Smooth muscle cell of the brain vasculature (primary cell): ENCODE measurements at regions not wholly inside any gene's neighbourhood (a gene's known extent, or its start where the extent isn't known, plus 50 kb on each side); places are given as distances from the start of the nearest gene placed in this dataset.

Experiments used
- DNase-seq: peaks from one replicate; pipeline ENCODE4 v3.0.0-alpha.2; 2012; ENCODE audit warnings: low read depth, low spot score

DNA sequence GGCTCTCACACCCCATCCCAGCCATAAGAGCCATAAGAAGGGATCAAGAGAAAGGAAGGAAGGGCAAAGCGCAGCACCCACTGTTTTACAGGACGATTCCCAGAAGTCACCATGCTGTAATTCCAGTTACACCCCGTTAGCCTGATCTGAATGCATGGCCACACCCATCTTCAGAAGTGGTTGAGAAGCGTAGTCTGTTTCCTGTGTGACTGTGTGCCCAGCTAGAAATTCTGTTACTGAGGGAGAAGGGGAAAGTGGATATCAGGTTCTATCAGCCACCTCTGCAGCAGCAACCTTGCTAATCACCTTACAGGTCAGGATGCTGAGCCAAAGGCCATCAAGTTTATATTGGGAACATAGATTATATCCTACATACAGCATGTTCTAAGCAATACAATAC lies 260.0 kb downstream of the ABHD5 start:
- no peak for DNase-seq

DNA sequence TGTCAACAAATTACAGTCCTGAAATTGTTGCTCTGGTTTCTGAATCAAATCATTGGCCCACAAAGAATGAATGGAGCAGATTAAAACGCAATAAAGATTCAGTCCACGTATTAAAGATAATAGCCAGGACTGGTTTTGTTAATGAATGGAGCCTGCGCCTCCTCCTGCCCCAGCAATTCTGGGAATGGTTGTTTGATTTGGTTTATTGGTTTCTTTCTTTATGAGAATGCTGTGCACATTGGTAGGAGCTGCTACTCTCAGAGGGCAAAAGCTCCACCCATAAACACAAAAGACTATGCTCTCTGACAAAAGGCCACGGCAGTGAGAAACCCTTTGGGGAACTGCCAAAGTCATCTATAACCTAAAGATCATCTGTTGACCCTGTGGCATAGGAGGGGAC lies 261.1 kb downstream of the ABHD5 start:
- DNase-seq: no peak

DNA sequence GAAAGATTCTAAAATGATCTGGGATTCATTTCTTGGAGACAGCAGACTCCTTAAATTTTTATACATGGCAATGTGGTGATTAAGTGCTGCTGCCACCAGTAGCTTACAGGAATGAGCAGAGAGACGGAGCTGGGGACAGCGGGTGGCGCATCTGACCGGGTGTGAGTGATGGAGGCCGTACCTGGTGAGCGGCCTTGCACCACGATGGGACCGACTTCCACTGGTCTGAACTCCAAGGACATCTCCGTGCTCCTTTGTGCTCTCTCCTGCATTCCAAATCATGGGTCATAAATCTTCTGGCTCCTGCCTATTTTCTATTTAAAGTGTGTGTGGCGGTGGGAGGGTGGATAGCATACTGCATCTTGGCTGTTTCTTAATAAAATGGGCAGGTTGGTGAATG lies 262.6 kb downstream of the ABHD5 start:
- no peak for DNase-seq

DNA sequence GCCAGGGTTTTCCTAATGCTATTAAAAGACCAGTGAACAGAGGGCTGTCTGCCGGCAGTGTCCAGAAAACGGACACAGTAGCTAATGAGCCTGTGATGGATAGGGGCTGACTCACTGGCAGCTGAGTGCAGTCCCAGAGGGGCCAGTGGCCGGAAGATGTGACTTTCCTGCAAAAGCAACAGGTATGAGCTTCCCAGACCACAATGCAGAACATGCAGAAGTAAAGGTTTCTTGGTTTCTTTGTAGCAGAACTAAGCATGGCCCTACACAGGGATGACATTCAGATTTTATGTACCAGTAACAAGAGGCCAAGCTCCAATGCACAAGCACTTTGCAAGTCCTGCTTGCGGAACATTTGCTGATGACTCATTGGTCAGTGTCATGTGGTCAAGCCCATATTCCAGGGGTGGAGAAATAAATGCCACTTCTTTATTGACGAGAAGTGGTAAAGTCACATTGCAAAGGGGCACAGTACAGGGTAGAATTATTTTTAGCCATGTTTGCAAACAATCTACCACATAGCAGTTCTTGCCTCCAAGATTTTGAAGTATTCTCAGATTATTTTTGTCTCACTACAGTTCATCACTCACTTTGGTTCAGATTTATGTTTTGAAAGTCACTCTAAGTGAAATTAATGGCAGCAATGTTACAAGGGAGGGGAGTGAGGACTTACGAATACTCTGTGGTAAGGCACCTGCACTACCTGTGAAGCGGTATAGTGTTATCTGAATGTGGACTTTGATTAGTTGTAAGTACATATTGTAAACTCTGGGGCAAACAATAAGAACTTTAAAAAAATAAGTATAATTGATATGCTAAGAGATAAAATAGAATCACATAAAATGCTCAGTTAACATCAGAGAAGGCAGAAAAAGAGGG lies 263.3 kb downstream of the ABHD5 start:
- DNase-seq: peak; percentile 9

DNA sequence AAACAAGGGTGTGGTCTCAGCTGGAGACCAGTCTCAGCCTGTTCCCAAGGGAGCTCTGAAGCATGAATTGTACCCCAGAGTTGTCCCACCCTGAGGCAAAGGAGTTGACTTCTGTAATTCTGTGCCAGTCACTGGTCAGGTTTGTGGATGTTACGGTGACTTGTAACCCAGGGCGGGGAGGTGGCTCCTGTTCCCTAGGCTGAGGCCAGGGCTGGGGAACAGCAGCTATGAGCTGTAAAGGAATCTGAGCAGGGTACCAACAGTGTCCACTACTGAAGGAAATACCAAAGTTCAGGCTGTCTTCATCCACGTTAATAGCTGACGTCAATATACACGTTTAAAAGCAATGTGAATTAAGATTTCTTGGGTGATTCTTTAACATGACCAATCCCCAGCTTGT lies 266.2 kb downstream of the ABHD5 start:
- no peak for DNase-seq

DNA sequence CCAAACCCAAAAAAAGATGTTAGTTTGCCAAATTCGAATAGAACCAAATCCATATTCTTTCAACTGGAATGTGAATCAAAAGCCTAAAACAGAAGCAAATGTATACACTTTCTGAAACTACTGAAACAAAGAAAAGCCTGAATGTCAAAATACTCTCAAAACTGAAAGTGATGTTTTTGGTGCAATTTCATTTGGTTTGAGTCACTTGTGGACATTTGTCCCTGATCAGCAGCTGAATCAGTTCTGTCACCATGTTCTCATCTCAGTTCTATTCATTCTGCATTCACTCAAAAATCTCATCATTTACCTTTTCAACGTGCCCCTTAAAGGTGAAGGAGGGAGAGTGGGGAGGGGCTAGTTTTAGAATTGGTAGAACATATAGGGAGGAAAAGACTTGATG lies 266.8 kb downstream of the ABHD5 start:
- no peak for DNase-seq

DNA sequence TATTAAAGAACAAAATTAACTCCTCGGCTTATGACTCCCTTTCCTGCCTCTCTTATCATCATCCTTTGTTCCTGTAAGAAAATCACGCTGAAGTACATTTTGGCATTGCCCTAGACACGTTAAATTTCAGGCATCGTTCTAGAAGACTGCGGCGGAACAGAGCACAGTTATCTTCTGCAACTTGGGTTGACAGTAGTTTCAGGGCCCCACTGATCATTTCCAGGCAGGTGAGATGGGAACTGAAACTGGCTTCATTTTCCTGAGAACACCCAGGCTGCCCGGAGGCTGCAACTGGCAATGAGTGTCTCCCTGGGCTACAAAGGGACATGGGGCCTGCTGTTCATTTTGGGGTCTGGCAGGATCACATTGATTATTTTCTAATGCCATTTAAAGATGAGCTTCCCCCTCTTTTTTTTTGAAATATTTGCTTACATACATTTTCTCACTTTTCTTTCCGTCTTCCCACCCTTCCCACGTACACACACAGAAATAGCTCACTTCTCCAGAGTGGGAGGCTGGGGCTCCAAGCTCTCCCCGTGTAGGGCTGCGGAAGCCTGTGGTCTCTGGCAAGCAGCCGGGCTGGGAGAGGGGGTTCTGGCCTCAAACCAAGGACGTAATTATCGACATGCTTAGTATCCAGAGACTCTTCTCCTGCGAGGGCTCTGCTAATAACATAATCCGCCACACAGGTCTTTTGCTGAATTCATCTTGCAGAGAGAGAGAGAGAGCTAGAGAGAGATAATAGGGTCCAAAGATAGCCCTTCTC lies 267.4 kb downstream of the ABHD5 start:
- no peak for DNase-seq

DNA sequence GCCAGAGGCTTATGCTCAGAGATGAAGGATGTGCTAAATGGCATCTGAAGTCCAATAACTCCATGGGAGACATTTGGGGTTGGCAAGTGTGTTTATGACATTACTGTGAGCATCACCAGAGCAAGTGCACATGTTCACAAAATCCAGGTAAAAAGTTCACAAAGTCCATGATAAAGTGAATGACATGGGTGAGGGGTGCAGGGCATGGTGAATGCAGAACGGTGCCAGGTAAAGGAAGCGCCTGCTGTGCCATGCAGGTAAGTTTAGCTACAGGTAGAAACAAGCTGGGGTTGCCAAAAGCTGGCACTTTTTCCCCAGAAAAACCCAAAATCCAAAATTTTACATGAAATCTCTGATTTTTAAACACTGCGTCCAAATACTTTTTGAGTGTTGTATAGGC lies 268.2 kb downstream of the ABHD5 start:
- no peak for DNase-seq

DNA sequence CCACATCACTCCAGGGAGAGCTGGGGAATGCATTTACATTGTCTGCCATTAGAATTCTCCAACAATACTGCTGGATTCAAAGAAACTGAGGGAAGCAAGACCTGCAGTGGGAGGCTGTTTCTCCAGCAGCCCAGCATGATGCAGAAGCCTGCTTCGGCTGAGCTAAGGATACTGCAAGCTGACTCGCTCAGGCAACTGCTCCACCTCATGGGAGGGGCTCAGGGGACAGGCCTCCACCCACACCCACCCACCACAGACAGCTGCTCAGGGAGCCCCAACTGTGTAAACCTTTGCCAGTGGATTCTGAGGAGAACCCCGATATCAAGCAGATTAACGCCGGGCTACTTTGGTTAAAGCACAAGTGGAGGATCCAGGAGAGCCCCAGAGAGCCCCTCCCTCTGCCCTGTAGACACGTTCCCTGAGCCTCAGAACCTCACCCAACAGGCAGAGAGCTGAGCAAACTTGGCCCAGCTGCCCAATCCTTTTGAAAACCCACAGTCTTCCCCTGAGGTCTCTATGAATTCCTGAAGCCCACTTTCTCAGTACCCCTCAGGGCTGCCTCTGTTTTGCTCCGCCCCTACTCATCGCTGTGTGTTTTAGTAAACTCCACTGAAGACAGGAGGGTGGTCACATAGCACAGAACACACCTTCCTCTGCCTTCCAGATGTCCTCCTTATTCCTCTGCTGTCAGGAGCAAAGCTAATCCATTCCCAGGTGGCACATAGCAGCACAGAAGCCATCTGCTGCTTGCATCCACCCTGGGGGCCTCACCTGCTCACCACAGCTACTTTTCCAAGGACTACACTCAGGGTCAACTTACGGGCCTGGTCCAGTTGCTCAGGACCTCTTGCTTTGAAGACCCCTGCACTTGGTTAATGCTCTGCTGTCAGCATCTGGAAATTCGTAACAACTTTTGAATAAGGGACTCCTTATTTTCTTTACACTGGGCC lies 269.0 kb downstream of the ABHD5 start:
- DNase-seq: no peak

DNA sequence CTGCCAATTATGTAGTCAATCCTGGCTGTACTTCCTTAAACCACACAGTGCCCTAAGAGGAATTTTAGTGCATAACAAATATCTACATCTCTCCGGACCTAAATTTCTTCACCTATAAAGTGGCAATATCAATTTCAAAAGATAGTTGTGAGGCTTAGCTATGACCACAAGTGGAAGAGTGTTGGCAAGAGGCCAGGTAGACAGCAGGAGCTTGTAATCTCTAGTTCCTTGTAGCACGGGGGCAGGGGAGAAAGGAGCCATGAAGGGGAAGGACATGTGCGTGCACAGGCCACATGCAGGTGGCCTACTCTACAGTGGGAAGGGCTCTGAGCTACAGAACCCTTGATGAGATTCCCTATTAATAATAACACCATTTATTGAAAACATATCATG lies 269.7 kb downstream of the ABHD5 start:
- DNase-seq: peak; percentile 10

DNA sequence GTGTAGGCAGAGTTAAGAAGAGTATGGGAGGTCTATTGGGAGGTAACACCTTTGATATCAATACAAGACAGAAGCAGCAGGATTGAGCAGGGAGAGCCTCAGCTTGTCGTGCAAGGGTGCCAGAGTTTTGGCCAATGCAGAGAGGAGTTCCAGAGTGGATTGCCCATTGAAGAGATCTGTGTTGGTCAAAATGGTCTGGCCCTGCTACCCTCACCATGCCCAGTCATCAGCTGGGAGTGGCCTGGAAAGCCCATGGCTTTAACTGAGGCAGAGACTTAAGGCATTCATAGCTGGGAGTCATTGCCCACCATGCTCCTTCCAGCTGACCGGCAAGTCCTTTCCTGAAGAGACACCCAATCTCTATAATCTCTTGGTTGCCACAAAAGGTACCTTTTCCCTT lies 271.3 kb downstream of the ABHD5 start:
- no peak for DNase-seq

DNA sequence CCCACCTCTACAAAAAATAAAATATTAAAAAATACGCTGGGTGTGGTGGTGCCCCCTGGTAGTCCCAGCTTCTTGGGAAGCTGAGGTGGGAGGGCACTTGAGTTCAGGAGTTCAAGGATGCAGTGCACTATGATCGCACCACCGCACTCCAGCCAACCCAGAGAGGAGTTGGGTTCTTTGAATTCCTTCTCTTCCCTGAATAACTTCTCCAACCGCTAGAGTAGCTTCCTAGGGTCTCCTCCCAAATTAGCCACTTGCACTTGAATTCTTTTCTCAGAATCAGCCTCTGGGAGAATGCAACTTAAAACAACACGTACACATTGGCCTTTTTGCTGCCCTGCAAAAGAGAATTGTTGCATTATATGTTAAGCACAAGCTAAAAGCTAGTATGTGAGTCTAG lies 272.5 kb downstream of the ABHD5 start:
- DNase-seq: no peak

DNA sequence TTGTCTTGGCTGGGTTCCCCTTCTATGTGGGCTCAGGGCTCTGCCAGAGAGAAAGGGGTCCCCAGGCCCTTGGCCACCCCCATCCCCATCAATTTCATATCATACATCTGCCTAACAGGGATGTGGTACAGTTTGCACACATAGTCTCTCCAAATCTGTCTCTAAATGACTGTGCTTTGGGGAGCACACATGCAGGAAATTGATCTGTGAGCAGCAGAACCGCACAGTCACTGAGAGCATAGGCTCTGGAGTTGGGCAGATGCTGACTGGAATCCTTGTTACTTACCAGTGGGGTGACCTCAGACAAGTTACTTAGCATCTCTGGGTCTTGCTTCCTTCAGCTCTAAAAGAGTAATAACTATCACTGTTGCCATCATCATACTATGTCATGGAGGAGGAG lies 273.9 kb downstream of the ABHD5 start:
- no peak for DNase-seq

DNA sequence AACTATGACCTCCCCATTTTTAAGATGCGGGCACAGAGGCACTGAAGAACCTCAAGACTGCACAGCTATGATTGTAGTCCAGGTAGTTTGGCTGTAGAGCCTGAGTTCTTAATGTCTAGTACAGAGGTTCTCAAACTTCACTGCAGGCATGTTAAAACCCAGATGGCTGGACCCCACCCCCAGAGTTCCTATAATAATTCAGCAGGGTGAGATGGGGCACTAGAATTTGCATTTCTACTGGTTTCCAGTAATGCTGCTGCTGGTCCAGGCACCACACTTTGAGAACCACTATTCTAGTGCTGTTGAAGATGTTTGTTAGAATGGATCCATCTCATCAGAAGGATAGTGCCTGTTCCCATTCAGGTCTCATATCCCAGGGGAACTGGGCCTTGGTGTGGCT lies 274.9 kb downstream of the ABHD5 start:
- DNase-seq: no peak

DNA sequence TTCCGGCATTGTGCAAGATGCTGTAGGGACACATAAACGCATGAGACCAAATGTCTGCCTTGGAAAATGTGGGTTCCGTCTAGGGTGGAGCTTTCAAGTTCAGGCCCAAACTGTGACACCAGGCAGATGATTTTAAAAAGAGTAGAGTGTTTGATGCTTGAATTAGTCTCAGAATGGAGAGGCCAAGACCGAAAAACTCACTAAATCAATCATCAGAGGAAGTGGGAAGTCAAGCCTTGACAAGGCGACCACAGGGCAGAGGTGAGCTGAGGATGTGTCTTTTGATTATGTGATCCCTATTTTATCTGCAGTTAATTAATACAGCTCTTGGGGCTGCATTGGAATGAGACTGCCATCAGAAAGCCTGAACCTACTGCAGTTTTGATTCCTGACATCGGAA lies 275.4 kb downstream of the ABHD5 start:
- no peak for DNase-seq

DNA sequence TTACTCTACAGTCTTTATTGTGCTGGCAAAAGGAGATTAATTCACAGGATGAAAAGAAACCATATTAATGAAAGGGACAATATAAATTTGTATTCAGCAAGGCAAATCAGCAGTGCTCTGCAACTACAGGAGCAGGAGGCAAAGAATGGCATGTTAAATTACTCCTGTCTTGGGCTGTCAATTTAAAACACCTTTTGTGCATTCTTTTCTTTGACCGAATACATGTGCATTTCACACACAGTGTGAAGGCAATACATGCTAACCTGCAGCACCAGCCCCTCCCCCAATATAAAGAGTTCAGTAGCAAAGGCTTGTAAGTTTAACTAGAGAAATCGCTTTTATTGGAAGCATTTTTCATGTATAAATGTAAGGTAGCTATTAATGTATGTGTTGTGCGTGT lies 275.2 kb upstream of the TOPAZ1 start:
- DNase-seq: no peak

DNA sequence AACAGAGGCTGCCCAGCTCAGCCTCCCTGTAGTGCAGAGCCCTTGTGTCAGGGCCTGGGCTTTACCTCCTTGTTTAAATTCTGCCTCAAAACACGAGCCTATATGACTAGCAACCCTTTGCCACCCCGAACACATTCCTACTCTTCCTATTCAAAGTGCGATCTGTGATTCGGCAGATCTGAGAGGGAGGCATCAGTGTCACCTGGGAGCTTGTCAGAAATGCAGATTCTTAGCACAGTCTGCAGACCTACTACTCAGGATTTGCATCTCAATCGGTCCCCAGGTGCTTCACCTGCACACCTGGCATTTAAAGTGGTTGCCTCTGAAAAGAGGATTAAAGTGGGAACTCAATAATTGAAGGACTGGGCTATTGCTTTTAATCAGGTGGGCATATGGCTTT lies 273.2 kb upstream of the TOPAZ1 start:
- DNase-seq: no peak

DNA sequence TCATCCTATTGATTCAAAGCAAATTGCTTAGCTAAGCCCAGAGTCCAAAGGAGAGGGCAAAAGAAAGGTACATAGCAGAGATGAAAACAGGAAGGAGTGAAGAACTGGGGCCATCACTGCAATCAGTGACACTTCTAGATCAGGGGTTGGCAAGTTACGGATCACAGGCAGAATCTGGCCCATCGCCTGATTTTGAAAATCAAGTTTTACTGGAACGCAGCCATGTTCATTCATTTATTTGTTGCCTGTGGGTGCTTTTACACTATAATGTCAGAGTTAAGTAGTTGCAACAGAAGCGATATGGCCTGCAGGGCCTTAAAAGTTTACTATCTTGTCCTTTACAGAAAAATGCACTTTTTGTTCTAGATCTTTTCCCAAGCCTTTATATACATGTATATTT lies 271.7 kb upstream of the TOPAZ1 start:
- DNase-seq: no peak

DNA sequence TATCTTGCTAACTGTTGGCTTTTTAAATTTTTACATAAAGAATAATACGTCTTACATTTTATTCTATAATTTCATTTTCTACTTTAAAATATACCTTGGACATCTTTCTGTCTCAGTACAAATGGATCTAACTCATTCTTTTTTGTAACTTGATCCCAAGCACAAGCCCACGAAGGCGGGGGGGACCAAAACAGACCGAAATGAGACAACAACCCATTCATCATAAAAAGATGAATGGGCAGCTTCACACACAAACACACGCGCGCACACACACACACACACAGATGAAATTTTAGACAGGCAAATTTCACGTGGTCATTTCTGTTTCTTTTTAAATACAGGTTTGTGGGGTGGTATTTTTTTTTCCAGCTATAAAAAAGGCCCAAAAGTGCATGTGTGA lies 271.3 kb upstream of the TOPAZ1 start:
- no peak for DNase-seq

DNA sequence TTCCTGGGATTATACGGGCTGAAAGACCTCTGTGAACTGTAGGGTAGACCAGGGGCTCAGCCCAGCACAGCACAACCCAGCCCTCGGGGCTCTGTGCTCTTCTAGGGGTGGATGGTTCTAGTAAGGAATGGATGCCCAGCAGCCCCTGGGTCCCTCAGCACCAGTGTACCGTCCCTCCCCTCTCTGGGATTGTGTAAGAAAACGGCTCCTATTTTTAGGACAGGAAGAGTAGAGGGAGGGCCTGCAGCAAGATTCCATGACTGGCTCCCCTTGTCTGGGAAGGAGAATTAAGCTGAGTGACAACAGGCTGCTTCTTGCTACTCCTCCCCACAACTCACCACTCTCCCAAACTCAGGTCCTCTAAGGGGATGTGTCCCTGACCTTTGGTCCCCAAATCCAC lies 270.8 kb upstream of the TOPAZ1 start:
- DNase-seq: no peak

DNA sequence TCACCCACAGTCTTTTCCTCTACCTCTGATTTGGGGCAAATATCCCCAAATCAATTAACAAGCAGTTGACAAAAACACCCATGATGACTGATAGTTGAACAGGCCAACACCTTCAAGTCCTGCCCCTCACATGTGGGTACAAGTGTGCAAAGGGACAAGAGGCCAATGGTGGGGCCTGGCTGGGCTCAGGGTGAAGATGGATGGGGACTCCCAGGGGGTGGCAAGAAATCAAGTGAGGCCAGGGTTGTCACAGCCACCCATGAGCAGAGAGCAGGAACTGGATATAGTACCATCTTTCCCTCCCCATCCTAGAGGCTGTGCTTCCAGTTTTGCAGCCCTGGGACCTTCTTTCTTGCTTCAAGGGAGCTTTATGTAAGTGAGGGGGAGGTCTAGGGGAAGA lies 270.2 kb upstream of the TOPAZ1 start:
- DNase-seq: no peak

DNA sequence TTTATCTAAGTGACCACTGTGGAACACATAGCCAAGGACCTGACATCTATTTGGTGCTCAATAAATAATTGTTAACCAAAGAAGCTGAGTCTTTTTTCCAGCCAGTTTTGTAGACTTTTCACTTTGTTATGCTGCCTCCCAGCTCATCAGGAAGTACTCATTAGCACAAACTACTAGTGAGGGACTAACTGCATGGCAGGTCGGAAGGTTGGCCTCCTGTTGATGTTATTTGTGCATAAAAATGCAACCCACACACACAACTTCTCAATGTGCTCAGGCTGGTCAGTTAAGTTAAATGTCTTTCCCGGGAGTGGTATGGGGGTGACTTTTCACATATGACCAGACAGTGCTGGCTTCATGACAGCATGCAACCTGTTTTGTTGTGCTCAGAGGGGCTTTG lies 263.0 kb upstream of the TOPAZ1 start:
- DNase-seq: no peak
